Esophagus squamous epithelium (tissue), 5 donors: ENCODE measurements at regions not wholly inside any gene's neighbourhood (a gene's known extent, or its start where the extent isn't known, plus 50 kb on each side); places are given as distances from the start of the nearest gene placed in this dataset.

Source experiments
- DNase-seq: peaks from one replicate; lab custom pipeline; 2025; lab: John Stamatoyannopoulos, UW
- H3K27ac ChIP-seq, 4 donors: fragments of 200-600 bp; sonication (generic); one replicate each; pipeline ENCODE4 v1.5.1; 2016 to 2019; ENCODE audit warnings: mild to moderate bottlenecking in 1 of 4
- H3K27me3 ChIP-seq, 4 donors: fragments of 200-600 bp; sonication (generic); 1 replicate in 3 of 4; 2 replicates in 1 of 4; pipeline versions ENCODE4 v1.5.1 to v1.6.0; 2017 to 2021; ENCODE audit warnings: antibody characterized with exemption in 1 of 4
- H3K36me3 ChIP-seq, 3 donors: fragments of 200-600 bp; sonication (generic); one replicate each; pipeline ENCODE4 v1.5.1; 2016 to 2019
- H3K4me1 ChIP-seq, 3 donors: fragments of 200-600 bp; sonication (generic); one replicate each; pipeline ENCODE4 v1.5.1; 2017 to 2019
- H3K4me3 ChIP-seq, 4 donors: fragments of 200-600 bp; sonication (generic); 1 replicate in 3 of 4; 2 replicates in 1 of 4; pipeline ENCODE4 v1.5.1; 2016 to 2019; ENCODE audit warnings: mild to moderate bottlenecking in 2 of 4, moderate library complexity in 1 of 4
- H3K9me3 ChIP-seq, 3 donors: fragments of 200-600 bp; sonication (generic); one replicate each; pipeline ENCODE4 v1.5.1; 2016 to 2019
- CTCF ChIP-seq, 6 experiments: fragments of 450-650 bp in 4 of 6; fragments of 200-600 bp in 2 of 6; sonication (generic) in 2 of 6; IDR thresholded peaks; one replicate each; pipeline ENCODE4 v1.5.1; 2016 to 2019; ENCODE audit warnings: antibody characterized with exemption in 6 of 6, mild to moderate bottlenecking in 4 of 6, moderate library complexity in 4 of 6
- POLR2A ChIP-seq, 4 donors: fragments of 450-650 bp; IDR thresholded peaks; one replicate each; pipeline ENCODE4 v1.6.1; 2017; ENCODE audit warnings: antibody characterized with exemption in 4 of 4, mild to moderate bottlenecking in 4 of 4, moderate library complexity in 3 of 4
- WGBS, 2 donors: methylation state at CpG; one replicate each; pipeline ENCODE4 v1.1.5; 2018; 5-methylcytosine and 5-hydroxymethylcytosine counted together
- intact Hi-C: fragments of 100-400 bp; cut with DNase I; formaldehyde crosslinking; loops from one replicate; pipeline ENCODE4 v1.15.0; 2022
- donor health status: DM: yes; HTN: yes; CAD: no.

- DNase-seq, result no peak
- H3K9me3 ChIP-seq, result peaks cover 0 to 7% (median 0%) of the 10 kb centered on the region in 3 donors
- no peak overlapping the region for H3K27ac ChIP-seq
- H3K27me3 ChIP-seq, result no peaks in the 10 kb centered on the region
- TF ChIP-seq POLR2A (IDR thresholded peaks at IDR 0.05) (no peak), CTCF (IDR thresholded peaks at IDR 0.05) (no peak)
- intact Hi-C loops, result no loop called here
- WGBS, 2 donors, result 53 to 76% methylated on average over 4 of the region's 5 CpGs
- H3K4me1 ChIP-seq, result no peaks in the 10 kb centered on the region
- H3K4me3 ChIP-seq, result no peak overlapping the region
- no peaks in the 10 kb centered on the region for H3K36me3 ChIP-seq
Measured at GRCh38 chr18:42409005-42409404, 454.0 kb downstream of the PIK3C3 start.

GRCh38 chr18:42412281-42412680 is 457.2 kb downstream of the PIK3C3 start:
- 55 to 70% methylated on average over 2 of the region's 2 CpGs for WGBS, 2 donors
- DNase-seq, result no peak
- H3K36me3 ChIP-seq, result no peaks in the 10 kb centered on the region

GRCh38 chr18:42412896-42413295 is 457.9 kb downstream of the PIK3C3 start:
- intact Hi-C loops, result no loop called here
- H3K4me3 ChIP-seq, result no peak overlapping the region
- no peaks in the 10 kb centered on the region for H3K27me3 ChIP-seq
- no peaks in the 10 kb centered on the region for H3K4me1 ChIP-seq
- H3K27ac ChIP-seq, result no peak overlapping the region
- no peak for DNase-seq
- H3K9me3 ChIP-seq, result peaks cover 0 to 7% (median 0%) of the 10 kb centered on the region in 3 donors
- no peaks in the 10 kb centered on the region for H3K36me3 ChIP-seq
- TF ChIP-seq CTCF (IDR thresholded peaks at IDR 0.05) (no peak), POLR2A (IDR thresholded peaks at IDR 0.05) (no peak)
- WGBS, 2 donors, result 82 to 89% methylated on average over 2 of the region's 2 CpGs

More at GRCh38 chr18:42412281-42412680, 457.2 kb downstream of the PIK3C3 start:
- Histone ChIP-seq H3K9me3 (peaks cover 0 to 7% (median 0%) of the 10 kb centered on the region in 3 donors), H3K4me3 (no peak overlapping the region), H3K27ac (no peak overlapping the region), H3K27me3 (no peaks in the 10 kb centered on the region), H3K4me1 (no peaks in the 10 kb centered on the region)
- intact Hi-C loops, result no loop called here
- no peak for TF ChIP-seq CTCF (IDR thresholded peaks at IDR 0.05)
- TF ChIP-seq POLR2A (IDR thresholded peaks at IDR 0.05), result no peak

- WGBS, 2 donors, result 52 to 56% methylated on average over 1 of the region's 1 CpG
- no peak for DNase-seq
- H3K4me1 ChIP-seq, result no peaks in the 10 kb centered on the region
- TF ChIP-seq CTCF (IDR thresholded peaks at IDR 0.05) (no peak), POLR2A (IDR thresholded peaks at IDR 0.05) (no peak)
- peaks cover 0 to 3% (median 0%) of the 10 kb centered on the region in 3 donors for H3K9me3 ChIP-seq
- no peak overlapping the region for H3K4me3 ChIP-seq
- H3K27ac ChIP-seq, result no peak overlapping the region
- no peaks in the 10 kb centered on the region for H3K27me3 ChIP-seq
- intact Hi-C loops, result no loop called here
- H3K36me3 ChIP-seq, result no peaks in the 10 kb centered on the region
Measured at GRCh38 chr18:42413870-42414269, 458.8 kb downstream of the PIK3C3 start.

GRCh38 chr18:42414756-42415454 is 459.9 kb downstream of the PIK3C3 start:
- H3K27me3 ChIP-seq, result no peaks in the 10 kb centered on the region
- no peaks in the 10 kb centered on the region for H3K36me3 ChIP-seq
- intact Hi-C loops, result no loop called here
- TF ChIP-seq CTCF (IDR thresholded peaks at IDR 0.05), result no peak
- TF ChIP-seq POLR2A (IDR thresholded peaks at IDR 0.05), result no peak
- H3K4me1 ChIP-seq, result no peaks in the 10 kb centered on the region
- H3K9me3 ChIP-seq, result no peaks in the 10 kb centered on the region
- no peak for DNase-seq
- no peak overlapping the region for H3K4me3 ChIP-seq
- H3K27ac ChIP-seq, result peak overlapping the region in 2 of 4 donors; percentile 57 to 80
- 23 to 33% methylated on average over 7 of the region's 7 CpGs for WGBS, 2 donors
